CD4-positive, alpha-beta T cell treated with Interleukin-4 for 1 hour (primary cell): ENCODE measurements at regions not wholly inside any gene's neighbourhood (a gene's known extent, or its start where the extent isn't known, plus 50 kb on each side); places are given as distances from the start of the nearest gene placed in this dataset.
"Not testable (repeated sequence)": the region's sequence is repeated elsewhere in the genome, so short reads cannot be mapped to it uniquely, and the experiment has no call there.

Experiments used
- DNase-seq, 2 donors: peaks; one replicate each; pipeline ENCODE4 v3.0.0-alpha.2; 2020 to 2022

DNA sequence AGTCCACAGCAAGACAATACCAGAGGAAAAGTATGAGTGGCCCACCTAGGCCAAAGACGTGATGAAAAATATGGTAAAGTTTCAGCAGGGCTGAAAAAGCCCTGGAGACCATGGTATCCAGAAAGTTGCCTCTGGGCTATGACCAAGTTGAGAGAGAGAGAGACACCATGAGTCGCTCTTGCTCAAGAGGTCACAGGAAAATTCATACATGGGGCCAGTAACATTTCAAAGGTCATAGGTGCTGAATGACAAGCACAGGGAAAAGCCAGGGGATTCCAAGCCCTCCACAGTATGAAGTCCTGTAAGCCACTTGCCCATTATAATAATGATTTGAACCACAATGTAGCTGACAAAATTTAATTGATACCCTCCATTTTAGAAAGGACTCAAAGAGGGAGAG lies 657.7 kb upstream of the CITED2 start:
- no peak for DNase-seq

DNA sequence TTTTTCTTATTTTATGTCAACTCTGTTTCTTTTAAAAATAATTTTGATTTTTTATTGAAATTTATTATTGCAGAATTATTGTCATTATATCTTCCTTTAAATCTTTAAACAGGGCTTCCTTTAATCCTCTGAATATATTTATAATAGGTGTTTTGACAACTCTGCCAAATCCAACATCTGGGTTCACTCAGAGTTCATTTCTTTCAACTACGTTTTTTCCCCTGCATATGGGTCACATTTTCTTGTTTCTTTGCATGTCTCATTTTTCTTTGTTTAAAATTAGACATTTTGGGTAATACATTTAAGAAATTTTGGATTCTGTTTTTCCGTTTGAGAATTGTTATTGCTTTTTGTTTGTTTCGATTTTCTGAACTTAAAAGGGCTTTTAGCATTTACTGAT lies 655.1 kb upstream of the CITED2 start:
- DNase-seq, result no peak

DNA sequence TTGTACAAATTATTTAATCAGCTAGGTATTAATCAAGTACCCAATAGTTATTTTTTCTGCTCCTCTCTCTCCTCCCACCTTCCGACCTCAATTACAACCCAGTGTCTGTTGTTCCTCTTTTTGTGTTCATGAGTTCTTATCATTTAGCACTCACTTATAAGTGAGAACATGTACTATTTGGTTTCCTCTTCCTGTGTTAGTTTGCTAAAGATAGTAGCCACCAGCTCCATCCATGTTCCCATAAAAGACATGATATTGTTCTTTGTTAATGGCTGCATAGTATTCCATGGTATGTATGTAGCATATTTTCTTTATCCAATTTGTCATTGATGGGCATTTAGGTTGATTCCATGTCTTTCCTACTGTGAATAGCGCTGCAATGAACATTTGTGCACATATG lies 652.8 kb upstream of the CITED2 start:
- no peak for DNase-seq

DNA sequence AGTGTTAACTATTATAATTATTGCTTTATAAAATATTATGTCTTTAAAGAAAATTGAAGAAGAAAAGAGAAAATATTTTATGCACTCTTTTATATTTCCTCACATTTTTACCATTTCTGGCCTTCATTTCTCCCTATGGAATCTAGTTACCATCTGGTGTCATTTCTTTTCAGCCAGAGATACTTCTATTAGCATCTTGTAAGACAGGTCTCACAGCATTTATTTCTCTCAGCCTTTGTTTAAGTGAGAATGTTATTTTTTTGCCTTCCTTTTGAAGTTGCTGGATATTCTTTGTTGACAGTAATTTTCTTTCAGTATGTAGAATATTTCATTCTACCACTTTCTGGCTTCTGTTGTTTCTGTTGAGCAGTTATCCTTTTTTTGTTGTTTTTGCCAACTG lies 652.1 kb upstream of the CITED2 start:
- no peak for DNase-seq

DNA sequence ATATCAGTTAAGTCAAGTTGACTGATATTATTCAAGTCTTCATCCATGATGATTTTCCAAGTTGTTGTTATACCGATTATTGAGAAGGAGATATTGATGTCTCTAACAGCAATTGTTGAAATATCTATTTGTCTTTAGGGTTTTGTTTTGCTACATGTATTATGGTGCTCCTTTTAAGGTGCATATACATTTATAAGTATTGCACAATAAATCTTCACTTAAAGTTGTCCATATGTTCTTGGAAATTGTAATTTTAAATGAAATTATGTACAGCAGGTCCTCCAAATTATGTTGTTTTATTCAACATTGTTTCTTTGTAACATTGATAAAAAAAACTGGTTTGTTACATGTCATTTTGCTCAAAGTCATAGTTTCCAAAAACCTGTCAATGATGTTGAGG lies 650.7 kb upstream of the CITED2 start:
- DNase-seq, result no peak

DNA sequence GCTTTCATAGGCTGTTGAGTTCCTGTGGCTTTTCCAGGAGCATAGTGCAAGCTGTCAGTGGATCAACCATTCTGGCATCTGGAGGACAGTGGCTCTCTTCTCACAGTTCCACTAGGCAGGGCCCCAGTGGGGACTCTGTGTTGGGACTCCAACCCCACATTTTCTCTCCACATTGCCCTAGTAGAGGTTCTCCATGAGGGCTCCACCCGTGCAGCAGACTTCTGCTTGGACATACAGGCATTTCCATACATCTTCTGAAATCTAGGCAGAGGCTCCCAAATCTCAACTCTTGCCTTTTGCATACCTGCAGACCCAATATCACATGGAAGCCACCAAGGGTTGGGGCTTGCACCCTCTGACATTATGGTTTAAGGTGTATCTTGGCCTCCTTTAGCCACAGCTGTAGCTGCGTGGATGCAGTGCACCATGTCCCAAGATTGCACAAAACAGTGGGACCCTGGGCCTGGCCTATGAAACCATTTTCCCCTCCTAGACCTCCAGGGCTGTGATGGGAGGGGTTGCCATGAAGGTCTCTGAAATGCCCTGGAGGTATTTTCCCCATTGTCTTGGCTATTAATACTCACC lies 645.9 kb upstream of the CITED2 start:
- no peak for DNase-seq

DNA sequence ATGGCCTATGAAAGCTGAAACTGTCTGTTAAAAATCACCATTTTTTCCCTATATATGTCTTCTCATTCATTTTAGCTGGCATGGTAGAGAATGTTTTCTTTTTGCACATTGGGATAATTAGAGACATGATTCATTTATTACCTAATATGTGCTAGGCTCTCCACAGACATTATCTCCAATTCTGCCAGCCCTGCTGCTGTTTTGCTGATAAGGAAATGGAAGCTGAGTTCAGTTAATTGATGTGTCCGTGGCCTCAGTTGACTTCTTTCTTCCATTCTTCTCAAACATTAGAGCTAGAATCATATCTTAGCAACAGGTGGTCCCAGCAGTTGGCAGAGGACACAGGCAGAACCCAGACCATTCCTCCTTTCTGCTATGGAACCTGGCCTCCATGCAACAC lies 644.1 kb upstream of the CITED2 start:
- no peak for DNase-seq

DNA sequence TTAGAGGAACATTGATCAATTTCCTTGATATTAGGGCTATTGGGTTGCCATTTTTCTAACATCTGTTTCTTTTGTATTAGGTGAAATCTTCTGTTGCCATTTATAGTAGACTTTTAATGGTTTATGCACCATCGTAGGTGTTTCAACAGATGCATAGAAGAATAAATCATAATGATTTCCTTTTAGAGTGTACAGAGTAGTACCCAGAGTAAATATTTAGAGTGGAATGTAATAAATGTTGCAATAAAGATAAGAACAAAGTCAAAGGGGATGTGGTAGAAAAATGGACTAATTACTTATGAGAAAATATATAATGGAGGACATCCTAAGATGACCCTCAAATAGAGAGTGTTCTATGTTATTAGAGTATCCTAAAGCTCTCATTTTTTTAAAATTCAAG lies 643.0 kb upstream of the CITED2 start:
- DNase-seq, result no peak

DNA sequence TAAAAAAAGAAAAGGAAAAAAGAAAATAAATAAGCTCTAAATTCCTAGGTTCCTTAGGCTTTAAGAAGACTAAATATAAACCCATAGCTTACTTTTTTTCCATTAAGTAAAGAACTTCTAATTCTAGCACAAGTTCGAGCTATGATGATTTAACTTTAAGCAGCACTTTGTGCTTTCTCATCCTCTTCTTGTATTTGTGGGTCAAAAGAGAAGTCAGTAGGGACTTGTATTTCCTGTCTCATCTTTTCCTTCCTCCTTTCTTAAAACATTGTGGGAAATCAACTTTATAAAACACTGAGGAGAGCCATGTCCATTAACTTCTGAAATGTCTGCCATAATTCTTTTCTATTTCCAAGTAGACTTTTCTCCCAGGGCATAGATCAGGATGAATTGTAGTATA lies 637.7 kb upstream of the CITED2 start:
- DNase-seq, result no peak

DNA sequence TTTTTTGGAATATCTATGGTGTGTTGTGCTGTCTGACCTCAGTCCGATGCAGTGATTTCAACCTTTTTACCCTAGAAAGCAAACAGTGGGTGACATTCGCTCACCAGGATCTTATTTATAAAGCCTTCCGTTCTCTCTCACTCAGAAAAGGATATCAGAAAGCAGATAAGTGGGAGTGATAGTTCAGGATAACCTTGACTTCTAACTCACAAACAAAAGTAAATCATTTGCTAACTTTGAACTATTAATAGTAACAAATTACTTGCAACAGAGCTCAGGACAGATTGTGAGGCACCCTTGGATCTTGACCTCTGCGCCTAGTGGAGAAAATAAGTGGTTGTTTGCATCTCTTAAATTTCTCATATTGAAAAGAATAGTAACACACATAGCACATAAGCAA lies 637.1 kb upstream of the CITED2 start:
- DNase-seq, result no peak

DNA sequence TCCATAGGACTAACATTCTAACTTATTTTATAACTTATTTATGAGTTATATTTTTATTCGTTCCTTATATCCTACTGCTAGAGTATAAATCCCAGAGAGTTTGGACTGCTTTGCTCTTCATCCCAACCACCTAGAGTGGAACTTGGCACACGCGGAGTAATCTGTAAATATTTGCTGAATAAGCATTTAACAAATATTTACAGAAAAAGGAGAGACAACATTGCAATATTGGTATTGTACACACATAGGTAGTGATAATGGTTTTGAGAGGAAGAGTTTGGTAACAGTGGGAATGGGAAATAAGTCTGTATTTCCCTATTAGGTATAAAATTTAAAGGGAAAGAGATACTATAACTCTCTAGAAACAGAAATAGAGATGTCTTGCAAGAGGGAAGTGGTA lies 634.8 kb upstream of the CITED2 start:
- no peak for DNase-seq

DNA sequence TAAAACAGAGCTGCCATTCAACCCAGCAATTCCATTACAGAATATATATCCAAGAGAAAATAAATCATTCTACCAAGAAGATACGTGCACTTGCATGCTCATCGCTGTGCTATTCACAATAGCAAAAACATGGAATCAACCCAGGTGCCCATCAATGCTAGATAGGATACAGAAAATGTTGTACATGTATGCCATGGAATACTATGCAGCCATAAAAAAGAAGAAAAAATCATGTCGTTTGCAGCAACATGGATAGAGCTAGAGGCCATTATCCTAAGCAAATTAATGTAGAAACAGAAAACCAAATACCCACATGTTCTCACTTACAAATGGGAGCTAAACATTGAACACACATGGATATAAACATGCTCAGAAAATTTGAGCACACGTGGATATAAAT lies 633.1 kb upstream of the CITED2 start:
- no peak for DNase-seq

DNA sequence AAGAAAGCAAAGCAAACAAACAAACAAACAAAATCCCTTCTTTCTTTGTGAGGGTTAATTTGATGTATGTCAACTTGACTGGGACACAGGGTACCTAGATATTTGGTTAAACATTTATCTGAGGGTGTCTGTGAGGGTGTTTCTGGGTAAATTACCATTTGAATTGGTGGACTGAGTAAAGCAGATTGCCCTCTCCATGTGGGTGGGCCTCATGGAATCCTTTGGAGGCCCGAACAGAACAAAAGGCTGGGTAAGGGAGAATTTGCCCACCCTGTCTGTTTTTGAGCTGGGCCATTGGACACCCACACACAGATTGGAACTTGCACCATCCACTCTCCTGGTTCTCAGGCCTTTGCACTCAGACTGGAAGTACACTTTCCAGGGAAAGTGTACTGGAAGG lies 628.8 kb upstream of the CITED2 start:
- no peak for DNase-seq

DNA sequence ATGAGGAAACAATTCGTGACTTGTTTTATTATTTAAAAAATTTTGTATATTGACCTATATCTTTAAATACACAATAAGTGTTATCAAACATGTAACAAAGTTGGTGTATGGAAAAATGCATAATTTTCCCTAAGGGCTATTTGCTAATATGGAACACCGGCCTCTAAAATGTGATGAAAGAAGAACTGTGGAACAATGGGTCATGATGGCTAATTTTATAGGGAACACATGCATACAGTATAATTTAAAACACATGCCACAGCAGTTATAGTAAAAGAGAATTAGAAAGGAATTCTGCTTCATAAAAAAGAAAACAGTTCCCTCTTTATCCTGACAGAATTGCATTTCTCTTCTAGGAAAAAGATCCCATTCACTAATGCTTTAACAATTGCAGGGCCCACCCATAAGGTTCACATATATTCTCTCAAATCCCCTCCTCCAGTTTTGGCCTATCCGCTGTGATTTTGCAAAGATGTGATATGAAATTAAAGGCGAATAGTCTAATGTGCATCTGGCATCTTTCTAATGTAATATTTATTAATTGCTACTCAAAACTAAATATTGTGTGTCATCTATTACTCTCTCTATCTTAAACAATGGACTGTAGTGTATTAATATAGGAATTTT lies 628.1 kb upstream of the CITED2 start:
- no peak for DNase-seq

DNA sequence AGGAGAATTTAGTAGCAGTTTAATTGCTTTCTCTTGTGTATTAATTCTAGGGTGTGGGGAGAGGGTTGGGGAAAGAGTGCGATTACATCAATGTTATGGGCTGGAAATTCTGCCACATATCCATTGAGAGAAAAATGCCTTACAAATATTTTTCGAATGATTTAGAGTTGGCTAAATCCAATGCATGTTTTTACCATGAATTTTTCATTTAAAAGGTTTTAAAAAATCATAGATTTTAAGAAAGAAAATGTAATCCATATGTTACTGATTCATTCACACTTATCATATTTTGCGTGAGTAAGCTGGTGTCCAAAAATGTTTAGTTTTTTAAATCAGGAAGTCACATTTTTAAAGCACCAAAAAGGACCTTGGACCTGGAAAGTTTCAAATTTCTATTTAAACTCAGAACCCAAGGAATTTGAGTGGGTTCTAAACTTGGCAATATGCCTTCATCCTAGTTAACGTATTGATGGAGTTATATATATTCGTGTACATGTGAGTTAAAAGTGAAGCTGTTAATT lies 627.4 kb upstream of the CITED2 start:
- DNase-seq, result no peak

DNA sequence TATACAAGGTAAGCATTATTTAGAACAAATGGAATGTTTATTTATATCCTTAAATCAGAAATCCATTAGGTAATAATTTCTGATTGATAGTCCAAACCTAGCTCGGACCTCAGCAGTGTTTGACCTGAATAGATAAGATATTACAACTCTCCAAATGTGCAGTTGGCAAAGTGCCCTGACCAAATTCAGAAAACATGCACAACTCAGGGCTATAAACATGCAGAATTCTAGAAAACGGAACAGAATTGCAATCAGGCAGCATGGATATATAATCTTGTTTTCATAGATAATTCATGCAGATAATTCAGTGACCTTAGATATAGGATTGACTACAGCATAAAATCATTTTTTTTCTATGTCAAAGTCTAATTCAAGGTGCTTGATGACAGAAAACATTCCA lies 626.6 kb upstream of the CITED2 start:
- DNase-seq, result no peak

DNA sequence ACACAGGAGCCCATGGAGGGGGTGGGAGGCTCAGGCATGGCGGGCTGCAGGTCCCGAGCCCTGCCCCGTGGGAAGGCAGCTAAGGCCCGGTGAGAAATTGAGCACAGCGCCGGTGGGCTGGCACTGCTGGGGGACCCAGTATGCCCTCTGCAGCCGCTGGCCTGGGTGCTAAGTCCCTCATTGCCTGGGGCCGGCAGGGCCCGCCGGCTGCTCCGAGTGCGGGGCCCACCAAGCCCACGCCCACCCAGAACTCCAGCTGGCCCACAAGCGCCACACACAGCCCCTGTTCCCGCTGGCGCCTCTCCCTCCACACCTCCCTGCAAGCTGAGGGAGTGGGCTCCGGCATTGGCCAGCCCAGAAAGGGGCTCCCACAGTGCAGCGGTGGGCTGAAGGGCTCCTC lies 625.2 kb upstream of the CITED2 start:
- DNase-seq, result not testable (repeated sequence)

DNA sequence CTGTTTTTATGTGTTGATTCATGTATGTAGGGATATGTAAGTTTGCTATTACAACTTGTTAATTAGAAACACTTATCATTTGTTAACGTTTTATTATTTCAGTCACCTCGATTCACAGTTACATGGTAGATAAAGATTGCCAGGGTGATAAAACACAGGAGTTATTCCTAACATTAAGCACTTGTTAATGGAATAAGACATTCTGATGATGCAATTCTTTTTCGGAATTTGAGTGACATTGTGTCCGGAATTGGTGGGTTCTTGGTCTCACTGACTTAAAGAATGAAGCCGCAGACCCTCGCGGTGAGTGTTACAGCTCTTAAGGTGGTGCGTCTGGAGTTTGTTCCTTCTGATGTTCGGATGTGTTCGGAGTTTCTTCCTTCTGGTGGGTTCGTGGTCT lies 624.0 kb upstream of the CITED2 start:
- DNase-seq, result not testable (repeated sequence)

DNA sequence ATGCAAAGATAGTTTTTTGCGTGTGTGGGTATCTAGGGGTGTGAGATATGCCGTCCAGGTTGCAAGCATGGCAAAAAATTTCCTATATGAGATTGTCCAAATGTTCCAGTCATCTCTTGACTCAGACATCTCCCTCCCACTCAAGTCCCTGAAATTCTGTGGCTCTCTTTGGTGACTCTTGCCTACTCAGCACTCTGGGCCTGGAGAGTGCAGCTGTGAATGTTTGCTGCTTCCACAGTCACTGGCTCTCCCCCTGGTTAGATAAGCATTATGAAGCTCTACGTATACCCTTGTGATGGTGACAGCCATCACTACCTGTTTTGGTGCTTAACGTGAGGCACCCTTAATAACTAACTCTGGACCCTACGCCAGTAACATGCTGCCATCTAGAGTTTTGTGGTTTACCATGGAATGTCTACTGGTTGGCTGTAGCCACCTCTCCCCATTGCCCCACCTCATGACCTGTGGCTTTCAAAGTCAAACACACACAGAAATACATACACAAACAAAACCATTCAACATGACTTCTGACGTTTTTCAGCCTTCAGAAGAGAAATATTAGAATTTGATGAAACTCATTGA lies 621.9 kb upstream of the CITED2 start:
- DNase-seq, result no peak

DNA sequence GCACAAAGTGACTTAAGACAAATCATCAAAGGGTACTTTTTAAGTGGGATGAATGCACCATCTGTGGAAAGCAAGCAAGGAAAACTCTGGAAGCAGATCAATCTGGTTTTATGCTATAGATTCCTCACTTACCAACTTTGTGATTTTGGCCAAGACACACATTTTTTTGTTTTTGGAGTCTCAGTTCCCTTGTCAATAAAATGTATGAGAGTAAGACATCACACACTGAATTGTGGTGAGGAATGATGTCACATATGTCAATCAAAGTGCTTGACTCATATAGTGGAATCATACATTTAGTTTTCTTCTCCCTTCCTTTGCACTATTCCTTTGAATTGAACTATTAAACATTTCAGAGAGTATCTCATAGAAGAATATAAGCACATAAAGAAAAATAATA lies 620.5 kb upstream of the CITED2 start:
- DNase-seq, result no peak

DNA sequence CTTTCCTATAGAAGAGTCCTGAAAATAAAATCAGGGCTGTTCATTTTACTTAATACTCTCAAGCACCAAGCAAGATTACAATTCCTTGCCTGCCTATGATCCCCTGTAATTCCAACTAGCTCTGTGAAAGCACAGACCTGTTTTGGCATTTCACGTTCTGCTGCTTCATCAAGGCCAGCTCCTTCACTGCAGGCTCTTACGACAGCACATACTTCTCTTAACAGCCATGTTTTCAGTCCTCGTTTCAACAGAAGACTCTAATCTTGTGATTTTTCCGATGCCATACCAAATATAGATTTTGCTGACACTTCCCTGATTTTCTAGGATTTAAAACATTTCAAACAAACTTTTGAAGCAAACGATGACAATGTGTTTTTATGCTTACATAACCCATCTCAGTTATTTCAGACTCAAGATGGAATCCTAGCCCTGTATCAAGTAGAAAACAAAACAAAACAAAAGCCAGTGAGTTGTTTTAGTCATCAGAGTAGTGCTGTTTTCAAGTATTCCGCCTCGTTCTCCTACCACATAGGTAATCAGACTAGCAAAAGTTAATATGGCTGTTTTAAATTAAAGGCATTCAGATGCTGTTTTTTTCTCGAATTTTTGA lies 616.5 kb upstream of the CITED2 start:
- no peak for DNase-seq

DNA sequence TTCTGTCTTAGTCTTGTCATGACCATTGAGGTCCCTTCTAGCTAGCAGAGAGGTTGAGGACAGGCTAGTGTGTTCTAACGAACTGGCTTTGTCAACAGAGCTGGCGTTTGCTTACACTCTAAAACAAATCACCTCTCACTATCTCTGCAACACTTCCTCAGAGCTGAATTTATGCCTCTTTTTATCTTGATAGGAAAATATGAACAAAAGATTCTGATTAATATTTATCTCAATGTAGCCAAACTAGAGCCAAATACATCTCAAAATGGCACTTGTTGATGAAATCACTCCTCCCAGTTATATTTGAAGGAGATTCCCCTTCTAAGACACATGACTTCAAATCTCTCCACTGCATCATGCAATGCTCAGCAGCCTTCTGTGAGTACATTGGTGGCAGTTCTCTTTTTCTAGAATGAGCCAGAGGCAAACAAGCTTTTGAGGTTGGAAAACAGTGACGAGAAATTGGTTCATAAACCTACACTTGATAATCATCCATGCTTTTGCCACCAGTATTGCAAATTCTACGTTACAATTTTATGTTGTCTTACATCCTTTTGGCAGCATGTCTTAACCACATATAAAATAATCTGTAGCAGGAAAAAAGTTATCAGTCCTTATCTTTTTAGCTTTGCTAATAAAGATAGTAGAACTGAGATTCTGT lies 615.7 kb upstream of the CITED2 start:
- no peak for DNase-seq

DNA sequence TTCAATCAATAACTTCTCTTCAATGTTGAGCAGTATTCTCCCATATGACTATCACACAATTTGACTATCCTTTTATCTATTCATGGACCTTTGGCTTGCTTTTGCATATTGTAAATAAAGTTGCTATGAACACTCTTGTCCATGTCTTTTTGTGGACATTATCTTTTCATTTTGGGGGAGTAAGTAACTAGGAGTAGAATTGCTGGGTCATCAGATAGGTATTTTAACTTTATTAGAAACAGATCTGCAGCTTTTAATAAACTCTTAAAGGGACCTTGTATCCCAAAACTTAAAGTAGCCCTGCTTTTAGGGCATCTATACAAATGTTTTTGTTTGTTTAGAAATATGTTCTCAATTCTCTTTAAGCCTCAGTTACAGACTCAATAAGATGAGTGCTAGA lies 614.2 kb upstream of the CITED2 start:
- DNase-seq, result no peak

DNA sequence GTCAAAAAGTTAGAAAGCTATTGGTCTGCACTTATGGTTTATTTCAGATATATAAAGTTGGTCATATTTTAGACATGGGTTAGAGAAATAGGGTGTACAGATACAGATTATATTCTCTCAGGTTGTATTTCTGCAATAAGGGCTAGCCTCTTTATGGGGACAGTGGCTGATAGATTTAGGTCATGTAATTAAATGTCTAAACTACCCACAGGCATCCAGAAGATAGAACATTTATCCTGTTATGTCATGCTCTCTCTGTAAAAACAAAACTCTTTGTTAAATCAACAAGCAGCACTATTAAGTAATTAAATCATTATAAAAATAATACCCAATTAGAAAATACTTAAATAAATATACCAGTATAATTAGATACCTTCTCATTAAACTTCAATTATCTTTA lies 612.6 kb upstream of the CITED2 start:
- DNase-seq, result no peak
